ENCODE measurements at regions not wholly inside any gene's neighbourhood (a gene's known extent, or its start where the extent isn't known, plus 50 kb on each side); places are given as distances from the start of the nearest gene placed in this dataset.
"Not testable (repeated sequence)": the region's sequence is repeated elsewhere in the genome, so short reads cannot be mapped to it uniquely, and the experiment has no call there.

DNA sequence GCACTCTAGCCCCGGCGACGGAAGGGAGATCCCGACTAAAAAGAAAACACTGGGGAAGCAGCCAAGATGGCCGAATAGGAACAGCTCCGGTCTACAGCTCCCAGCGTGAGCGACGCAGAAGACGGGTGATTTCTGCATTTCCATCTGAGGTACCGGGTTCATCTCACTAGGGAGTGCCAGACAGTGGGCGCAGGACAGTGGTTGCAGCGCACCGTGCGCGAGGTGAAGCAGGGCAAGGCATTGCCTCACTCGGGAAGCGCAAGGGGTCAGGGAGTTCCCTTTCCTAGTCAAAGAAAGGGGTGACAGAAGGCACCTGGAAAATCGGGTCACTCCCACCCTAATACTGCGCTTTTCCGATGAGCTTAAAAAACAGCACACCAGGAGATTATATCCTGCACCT, 435.8 kb downstream of the PCDH11X start:
- not testable (repeated sequence) for H3K27me3 ChIP-seq (ENCODE audit: control insufficient read depth, insufficient read depth, low read length); H3K4me3 ChIP-seq (ENCODE audit: low read length); H3K9me3 ChIP-seq (ENCODE audit: control insufficient read depth, low read depth, low read length); H3K4me1 ChIP-seq (ENCODE audit: control insufficient read depth, insufficient read depth, low read length); H3K27ac ChIP-seq (ENCODE audit: low read length); H3K36me3 ChIP-seq (ENCODE audit: control insufficient read depth, insufficient read depth, low read length); DNase-seq
- WGBS (ENCODE audit: insufficient coverage, low lambda C conversion rate), result no CpG with 5 or more reads among the region's 21 CpGs

DNA sequence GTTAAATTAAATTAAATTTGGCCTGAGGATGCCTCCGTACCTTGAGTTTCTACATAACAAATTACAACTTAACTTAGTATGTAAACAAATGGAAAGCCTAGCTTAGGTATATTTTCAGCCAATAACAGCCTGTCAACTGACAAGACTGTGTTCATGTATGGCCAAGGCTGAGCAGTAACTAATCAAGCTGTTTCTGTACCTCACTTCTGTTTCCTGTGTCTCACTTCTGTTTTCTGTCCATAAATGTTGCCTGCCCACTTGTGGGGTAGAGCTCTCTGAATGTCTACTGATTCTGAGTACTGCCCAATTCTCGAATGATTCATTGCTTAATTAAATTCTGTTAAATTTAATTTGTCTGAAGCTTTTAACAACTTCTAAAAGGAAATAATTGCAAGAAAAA, 445.2 kb downstream of the PCDH11X start:
- no peaks in the 10 kb centered on the region for H3K27me3 ChIP-seq (ENCODE audit: control insufficient read depth, insufficient read depth, low read length)
- no peaks in the 10 kb centered on the region for H3K36me3 ChIP-seq (ENCODE audit: control insufficient read depth, insufficient read depth, low read length)
- H3K4me3 ChIP-seq (ENCODE audit: low read length), result no peak overlapping the region
- no peaks in the 10 kb centered on the region for H3K9me3 ChIP-seq (ENCODE audit: control insufficient read depth, low read depth, low read length)
- H3K27ac ChIP-seq (ENCODE audit: low read length), result no peak overlapping the region
- DNase-seq, result no peak
- H3K4me1 ChIP-seq (ENCODE audit: control insufficient read depth, insufficient read depth, low read length), result no peaks in the 10 kb centered on the region
- WGBS (ENCODE audit: insufficient coverage, low lambda C conversion rate), result no CpG with 5 or more reads among the region's 2 CpGs

DNA sequence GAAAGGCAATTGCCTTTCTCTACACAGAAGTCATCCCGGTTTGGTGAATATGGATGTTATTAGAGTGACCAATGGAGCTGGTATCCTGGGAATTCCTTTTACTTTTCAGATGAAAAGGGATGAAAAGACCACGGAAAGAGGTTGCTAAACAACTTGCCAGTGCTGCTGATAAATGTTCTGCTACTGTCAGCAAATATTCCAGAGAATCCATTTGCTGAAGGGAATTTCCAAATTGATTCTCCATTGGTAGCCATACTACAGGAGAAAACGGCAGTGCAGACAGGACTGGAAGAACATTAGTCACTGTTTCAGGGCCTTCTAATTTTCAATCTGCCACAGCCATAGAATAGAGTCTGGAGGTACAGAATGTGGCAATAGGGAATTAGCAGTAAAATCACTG, 451.5 kb downstream of the PCDH11X start:
- H3K9me3 ChIP-seq (ENCODE audit: control insufficient read depth, low read depth, low read length), result no peaks in the 10 kb centered on the region
- H3K27me3 ChIP-seq (ENCODE audit: control insufficient read depth, insufficient read depth, low read length), result no peaks in the 10 kb centered on the region
- WGBS (ENCODE audit: insufficient coverage, low lambda C conversion rate), result no CpG with 5 or more reads among the region's 3 CpGs
- no peak overlapping the region for H3K27ac ChIP-seq (ENCODE audit: low read length)
- H3K36me3 ChIP-seq (ENCODE audit: control insufficient read depth, insufficient read depth, low read length), result no peaks in the 10 kb centered on the region
- no peaks in the 10 kb centered on the region for H3K4me1 ChIP-seq (ENCODE audit: control insufficient read depth, insufficient read depth, low read length)
- no peak for DNase-seq
- H3K4me3 ChIP-seq (ENCODE audit: low read length), result no peak overlapping the region

DNA sequence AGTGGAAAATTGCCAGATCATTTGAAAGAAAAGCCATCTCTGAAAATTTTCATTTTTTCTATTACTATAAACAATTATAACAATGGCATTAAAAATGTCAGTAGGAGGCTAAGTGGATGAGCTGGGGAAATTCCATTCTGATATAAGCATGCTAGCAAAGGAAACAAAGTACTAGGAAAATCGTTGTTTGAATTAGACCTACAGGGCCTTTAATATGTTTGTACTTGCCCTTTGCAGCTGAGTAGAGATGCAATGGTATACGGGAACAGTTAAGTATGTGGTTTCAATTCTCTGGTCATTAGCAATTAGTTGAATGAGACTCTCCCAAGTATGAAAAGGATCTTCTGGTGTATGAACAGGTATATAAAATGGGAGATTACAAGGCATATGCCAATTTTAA, 452.2 kb downstream of the PCDH11X start:
- Histone ChIP-seq H3K4me1 (ENCODE audit: control insufficient read depth, insufficient read depth, low read length) (no peaks in the 10 kb centered on the region), H3K27ac (ENCODE audit: low read length) (no peak overlapping the region), H3K27me3 (ENCODE audit: control insufficient read depth, insufficient read depth, low read length) (no peaks in the 10 kb centered on the region), H3K36me3 (ENCODE audit: control insufficient read depth, insufficient read depth, low read length) (no peaks in the 10 kb centered on the region), H3K4me3 (ENCODE audit: low read length) (no peak overlapping the region), H3K9me3 (ENCODE audit: control insufficient read depth, low read depth, low read length) (no peaks in the 10 kb centered on the region)
- WGBS (ENCODE audit: insufficient coverage, low lambda C conversion rate), result no CpG with 5 or more reads among the region's 2 CpGs
- no peak for DNase-seq

DNA sequence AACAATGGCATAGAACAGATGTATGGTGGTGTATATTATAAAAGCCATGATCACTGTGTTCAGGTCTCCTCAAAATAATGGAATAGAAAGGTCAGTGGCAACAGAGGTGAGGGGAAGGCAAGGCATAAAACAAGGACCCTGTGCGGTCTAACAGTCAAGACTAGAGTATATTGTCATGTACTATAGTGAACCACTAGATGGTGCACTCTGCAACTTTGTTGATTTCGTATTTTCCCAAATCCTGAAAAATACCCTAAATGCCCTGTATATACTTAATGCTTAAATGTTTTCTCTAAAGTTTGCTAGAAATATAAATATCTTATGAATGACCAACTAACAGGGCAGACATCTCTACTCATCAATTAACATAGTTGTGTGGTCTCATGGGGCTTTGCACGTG, 453.0 kb downstream of the PCDH11X start:
- WGBS (ENCODE audit: insufficient coverage, low lambda C conversion rate), result no CpG with 5 or more reads among the region's 3 CpGs
- no peaks in the 10 kb centered on the region for H3K36me3 ChIP-seq (ENCODE audit: control insufficient read depth, insufficient read depth, low read length)
- no peak overlapping the region for H3K4me3 ChIP-seq (ENCODE audit: low read length)
- H3K27ac ChIP-seq (ENCODE audit: low read length), result no peak overlapping the region
- no peaks in the 10 kb centered on the region for H3K9me3 ChIP-seq (ENCODE audit: control insufficient read depth, low read depth, low read length)
- no peaks in the 10 kb centered on the region for H3K4me1 ChIP-seq (ENCODE audit: control insufficient read depth, insufficient read depth, low read length)
- H3K27me3 ChIP-seq (ENCODE audit: control insufficient read depth, insufficient read depth, low read length), result no peaks in the 10 kb centered on the region
- no peak for DNase-seq

DNA sequence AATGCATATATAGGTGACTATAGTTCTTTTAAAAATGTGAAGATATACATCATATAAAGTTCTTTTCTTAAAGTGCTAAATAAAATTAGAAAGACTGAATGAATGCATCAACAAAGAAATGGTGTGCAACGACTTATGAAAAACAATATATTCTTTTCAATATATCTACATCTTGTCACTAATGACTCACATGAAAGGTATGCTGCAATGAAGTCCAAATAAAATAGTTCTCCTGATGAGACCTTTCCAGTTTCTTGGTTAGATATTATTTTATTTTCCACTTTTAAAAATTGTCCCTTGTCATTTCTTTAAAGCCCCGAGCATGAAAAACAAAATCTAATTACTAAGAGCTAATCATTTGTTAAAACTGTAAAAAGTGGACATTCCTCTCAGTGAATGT, 462.1 kb downstream of the PCDH11X start:
- no peaks in the 10 kb centered on the region for H3K4me1 ChIP-seq (ENCODE audit: control insufficient read depth, insufficient read depth, low read length)
- WGBS (ENCODE audit: insufficient coverage, low lambda C conversion rate), result 80% methylated on average over 1 of the region's 2 CpGs

DNA sequence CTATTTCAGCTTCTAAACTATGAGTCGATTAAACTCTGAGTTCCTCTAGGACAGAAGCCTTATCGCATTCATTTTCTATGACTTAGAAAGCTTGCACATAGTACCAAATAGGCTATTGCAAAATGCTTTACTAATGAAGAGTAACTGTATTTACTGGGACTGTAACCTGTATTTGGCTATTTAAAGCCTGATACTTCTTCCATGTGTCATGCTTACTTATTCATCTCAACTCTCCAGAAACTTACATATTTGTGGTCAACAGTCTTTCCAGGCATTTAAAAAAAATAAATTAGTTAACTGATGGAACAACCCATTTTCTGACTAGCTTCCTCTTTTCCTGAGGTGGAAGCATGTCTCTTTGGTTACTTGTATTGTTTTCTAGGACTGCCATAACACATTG, 467.9 kb downstream of the PCDH11X start:
- Histone ChIP-seq H3K4me3 (ENCODE audit: low read length) (no peak overlapping the region), H3K4me1 (ENCODE audit: control insufficient read depth, insufficient read depth, low read length) (no peaks in the 10 kb centered on the region), H3K36me3 (ENCODE audit: control insufficient read depth, insufficient read depth, low read length) (no peaks in the 10 kb centered on the region), H3K9me3 (ENCODE audit: control insufficient read depth, low read depth, low read length) (no peaks in the 10 kb centered on the region), H3K27ac (ENCODE audit: low read length) (no peak overlapping the region), H3K27me3 (ENCODE audit: control insufficient read depth, insufficient read depth, low read length) (no peaks in the 10 kb centered on the region)
- WGBS (ENCODE audit: insufficient coverage, low lambda C conversion rate), result no CpG with 5 or more reads among the region's 2 CpGs
- DNase-seq, result no peak

More for the DNA sequence above, 462.1 kb downstream of the PCDH11X start:
- H3K9me3 ChIP-seq (ENCODE audit: control insufficient read depth, low read depth, low read length), result no peaks in the 10 kb centered on the region
- H3K4me3 ChIP-seq (ENCODE audit: low read length), result no peak overlapping the region
- no peaks in the 10 kb centered on the region for H3K27me3 ChIP-seq (ENCODE audit: control insufficient read depth, insufficient read depth, low read length)
- H3K27ac ChIP-seq (ENCODE audit: low read length), result no peak overlapping the region
- DNase-seq, result no peak
- H3K36me3 ChIP-seq (ENCODE audit: control insufficient read depth, insufficient read depth, low read length), result no peaks in the 10 kb centered on the region

DNA sequence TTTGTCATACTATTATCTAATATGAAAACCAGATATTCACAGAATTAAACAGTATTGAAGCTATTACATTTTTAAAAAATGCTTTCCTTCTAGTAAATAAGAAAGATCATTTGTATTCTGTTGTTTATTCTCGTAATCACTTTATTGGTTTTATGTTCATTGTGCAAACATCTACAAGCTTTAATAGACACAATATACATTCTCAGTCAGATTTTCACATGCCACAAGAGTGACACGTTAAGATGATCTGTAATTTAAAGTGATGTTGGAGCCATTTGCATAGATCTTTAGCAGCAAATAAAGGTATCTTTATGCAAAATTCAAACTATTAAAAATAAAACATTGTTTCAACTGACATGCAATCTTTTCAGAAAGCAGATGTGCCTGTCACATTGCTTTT, 469.9 kb downstream of the PCDH11X start:
- H3K9me3 ChIP-seq (ENCODE audit: control insufficient read depth, low read depth, low read length), result no peaks in the 10 kb centered on the region
- WGBS (ENCODE audit: insufficient coverage, low lambda C conversion rate), result 100% methylated on average over 1 of the region's 2 CpGs
- H3K27ac ChIP-seq (ENCODE audit: low read length), result no peak overlapping the region
- H3K27me3 ChIP-seq (ENCODE audit: control insufficient read depth, insufficient read depth, low read length), result no peaks in the 10 kb centered on the region
- no peaks in the 10 kb centered on the region for H3K4me1 ChIP-seq (ENCODE audit: control insufficient read depth, insufficient read depth, low read length)
- H3K4me3 ChIP-seq (ENCODE audit: low read length), result no peak overlapping the region
- H3K36me3 ChIP-seq (ENCODE audit: control insufficient read depth, insufficient read depth, low read length), result no peaks in the 10 kb centered on the region
- DNase-seq, result no peak

DNA sequence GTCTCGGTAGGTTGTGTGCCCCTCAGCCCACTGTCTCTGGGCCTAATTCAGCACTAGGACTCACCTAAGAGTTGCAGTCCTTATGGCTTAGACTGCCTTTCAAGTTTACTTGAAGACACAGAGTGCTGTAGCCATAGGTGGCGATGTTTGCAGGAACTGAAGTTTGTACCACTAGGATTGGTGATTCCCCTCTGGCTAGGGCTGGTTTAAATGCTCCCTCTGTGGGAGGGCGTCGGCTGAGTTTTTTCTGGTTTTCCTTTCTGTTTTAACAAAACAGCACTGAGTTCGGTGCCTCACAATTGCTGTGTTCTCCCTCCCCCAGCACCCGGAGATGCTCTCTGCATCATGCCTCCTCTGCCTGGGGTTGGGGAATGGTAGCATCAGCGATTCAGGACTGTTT, 480.9 kb downstream of the PCDH11X start:
- no peak overlapping the region for H3K4me3 ChIP-seq (ENCODE audit: low read length)
- no peaks in the 10 kb centered on the region for H3K36me3 ChIP-seq (ENCODE audit: control insufficient read depth, insufficient read depth, low read length)
- 80% methylated on average over 1 of the region's 7 CpGs for WGBS (ENCODE audit: insufficient coverage, low lambda C conversion rate)
- no peaks in the 10 kb centered on the region for H3K9me3 ChIP-seq (ENCODE audit: control insufficient read depth, low read depth, low read length)
- no peak for DNase-seq
- H3K27me3 ChIP-seq (ENCODE audit: control insufficient read depth, insufficient read depth, low read length), result no peaks in the 10 kb centered on the region
- no peak overlapping the region for H3K27ac ChIP-seq (ENCODE audit: low read length)
- no peaks in the 10 kb centered on the region for H3K4me1 ChIP-seq (ENCODE audit: control insufficient read depth, insufficient read depth, low read length)

DNA sequence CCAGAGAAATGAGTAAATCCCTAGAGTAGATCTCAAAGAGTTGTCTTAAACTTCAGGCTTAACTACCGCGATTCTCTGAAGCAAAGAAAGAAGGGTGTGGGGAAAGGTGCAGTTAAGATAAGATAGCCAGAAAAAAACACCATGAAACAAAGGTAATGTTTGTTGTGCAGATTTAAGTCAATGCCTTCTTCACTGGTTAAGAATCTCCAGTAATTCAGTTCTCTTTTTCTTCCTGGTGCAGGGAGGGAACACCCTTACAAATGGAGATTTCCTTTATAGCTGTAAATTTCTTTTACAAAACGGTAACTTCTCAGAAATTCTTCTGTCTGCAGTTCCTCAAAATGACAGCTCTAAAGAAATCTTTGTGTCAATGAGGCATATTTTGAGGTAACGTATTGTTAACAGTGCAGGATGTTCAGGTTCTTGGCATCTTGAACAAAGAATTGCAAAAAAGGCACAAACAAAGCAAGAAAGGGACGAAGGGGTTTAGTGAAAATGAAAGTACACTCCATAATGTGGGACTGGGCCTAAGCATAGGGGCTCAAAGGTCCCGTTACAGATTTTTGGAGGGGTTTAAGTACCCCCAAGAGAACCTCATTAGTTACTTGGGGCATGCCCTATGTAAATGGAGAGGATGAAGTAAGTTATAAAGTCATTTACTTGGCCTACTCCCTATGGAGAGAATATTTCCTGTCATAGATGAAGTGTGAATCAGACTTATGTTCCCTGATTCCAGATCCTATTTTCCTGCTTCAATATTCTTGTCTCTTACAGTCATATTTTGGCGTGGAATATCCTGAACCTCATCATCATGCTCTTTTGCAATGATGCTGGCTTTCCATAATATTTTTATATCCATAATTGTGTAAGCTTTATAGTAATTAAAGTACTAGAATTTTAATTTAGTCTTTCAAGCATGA, 492.0 kb downstream of the PCDH11X start:
- DNase-seq, result peak in 1 of 2 donors; percentile 20
- no CpG with 5 or more reads among the region's 7 CpGs for WGBS (ENCODE audit: insufficient coverage, low lambda C conversion rate)
- no peak overlapping the region for H3K4me3 ChIP-seq (ENCODE audit: low read length)
- H3K27ac ChIP-seq (ENCODE audit: low read length), result no peak overlapping the region
- no peaks in the 10 kb centered on the region for H3K36me3 ChIP-seq (ENCODE audit: control insufficient read depth, insufficient read depth, low read length)
- H3K27me3 ChIP-seq (ENCODE audit: control insufficient read depth, insufficient read depth, low read length), result no peaks in the 10 kb centered on the region
- H3K4me1 ChIP-seq (ENCODE audit: control insufficient read depth, insufficient read depth, low read length), result no peaks in the 10 kb centered on the region
- H3K9me3 ChIP-seq (ENCODE audit: control insufficient read depth, low read depth, low read length), result no peaks in the 10 kb centered on the region

DNA sequence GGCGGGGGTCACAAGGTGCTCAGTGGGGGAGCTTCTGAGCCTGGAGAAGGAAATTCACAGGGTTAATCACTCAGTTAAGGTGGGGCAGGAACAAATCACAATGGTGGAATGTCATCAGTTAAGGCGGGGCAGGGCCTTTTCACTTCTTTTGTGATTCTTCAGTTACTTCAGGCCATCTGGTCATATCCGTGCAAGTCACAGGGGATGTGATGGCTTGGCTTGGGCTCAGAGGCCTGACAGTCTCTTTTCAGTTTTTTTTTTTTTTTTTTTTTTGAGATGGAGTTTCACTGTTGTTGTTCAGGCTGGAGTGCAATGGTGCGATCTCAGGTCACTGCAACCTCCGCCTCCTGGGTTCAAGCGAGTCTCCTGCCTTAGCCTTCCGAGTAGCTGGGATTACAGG, 499.4 kb downstream of the PCDH11X start:
- H3K36me3 ChIP-seq (ENCODE audit: control insufficient read depth, insufficient read depth, low read length); DNase-seq; H3K27ac ChIP-seq (ENCODE audit: low read length); H3K9me3 ChIP-seq (ENCODE audit: control insufficient read depth, low read depth, low read length); H3K27me3 ChIP-seq (ENCODE audit: control insufficient read depth, insufficient read depth, low read length); H3K4me3 ChIP-seq (ENCODE audit: low read length); H3K4me1 ChIP-seq (ENCODE audit: control insufficient read depth, insufficient read depth, low read length): not testable (repeated sequence)
- WGBS (ENCODE audit: insufficient coverage, low lambda C conversion rate), result no CpG with 5 or more reads among the region's 7 CpGs
